T-helper 1 cell treated with Interleukin-12 subunit alpha and Interleukin-12 subunit beta and Interleukin-4 antibody, amounts not matched to agents 30 ng/mL and 1 ng/mL, for 36 hours (primary cell): ENCODE measurements at regions not wholly inside any gene's neighbourhood (a gene's known extent, or its start where the extent isn't known, plus 50 kb on each side); places are given as distances from the start of the nearest gene placed in this dataset.

ENCODE experiments used
- intact Hi-C: fragments of 100-400 bp; cut with micrococcal nuclease; formaldehyde crosslinking; loops from one replicate; pipeline ENCODE4 v1.15.1; 2024

DNA sequence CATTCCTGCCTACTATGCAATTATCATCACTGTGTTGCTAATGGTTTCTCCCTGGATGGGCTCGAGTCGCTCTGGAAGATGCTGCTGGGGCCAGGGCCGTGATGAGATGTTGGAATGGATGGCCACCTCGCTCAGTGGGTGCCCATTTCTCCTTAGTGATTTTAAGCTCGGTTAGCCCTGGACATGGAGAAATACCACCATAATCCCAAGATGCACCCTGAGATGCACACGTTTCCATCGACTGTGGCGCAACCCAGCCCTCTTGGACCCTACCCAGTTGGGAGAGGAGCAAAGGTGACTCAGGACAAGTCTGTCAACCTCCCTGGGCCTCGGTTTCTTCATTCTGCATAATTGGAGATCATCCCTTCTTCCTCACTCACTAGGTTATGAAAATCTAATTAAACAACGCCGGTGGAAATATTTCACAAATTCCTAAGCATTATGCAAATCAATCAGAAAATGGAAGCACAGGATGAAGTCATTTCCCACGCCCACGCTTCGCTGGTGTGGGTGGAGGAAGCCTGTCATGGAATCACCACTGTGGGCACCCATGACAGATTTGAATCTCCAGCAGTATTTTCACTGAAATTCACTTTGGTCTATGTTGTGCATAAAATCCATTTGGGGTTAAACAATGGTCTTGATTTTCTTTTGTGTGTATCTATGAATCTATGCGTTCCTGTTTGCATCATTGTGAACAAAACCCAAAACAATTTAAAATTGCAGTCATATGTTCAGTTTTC, 195.2 kb downstream of the AXIN2 start:
- intact Hi-C loops: no loop called here

DNA sequence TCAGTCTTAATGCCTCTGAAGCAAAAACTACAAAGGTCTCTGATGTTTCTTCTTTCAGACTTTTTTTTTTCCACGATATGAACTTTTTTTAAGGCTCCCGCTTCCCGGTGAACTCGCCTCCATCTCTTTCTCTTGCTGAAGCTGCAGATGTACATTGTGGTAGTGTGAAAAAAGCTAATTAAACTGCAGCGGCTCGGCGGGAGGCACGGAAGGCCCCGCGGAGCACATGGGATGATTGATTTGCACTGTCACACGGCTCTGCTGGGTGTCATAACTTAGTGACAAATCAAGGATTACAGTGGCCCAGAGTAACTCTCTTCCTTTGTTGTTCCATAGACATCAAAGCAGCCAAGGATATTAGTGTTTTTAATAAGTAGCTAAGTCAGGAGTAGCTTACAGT, 196.3 kb downstream of the AXIN2 start:
- intact Hi-C loops: no loop called here

DNA sequence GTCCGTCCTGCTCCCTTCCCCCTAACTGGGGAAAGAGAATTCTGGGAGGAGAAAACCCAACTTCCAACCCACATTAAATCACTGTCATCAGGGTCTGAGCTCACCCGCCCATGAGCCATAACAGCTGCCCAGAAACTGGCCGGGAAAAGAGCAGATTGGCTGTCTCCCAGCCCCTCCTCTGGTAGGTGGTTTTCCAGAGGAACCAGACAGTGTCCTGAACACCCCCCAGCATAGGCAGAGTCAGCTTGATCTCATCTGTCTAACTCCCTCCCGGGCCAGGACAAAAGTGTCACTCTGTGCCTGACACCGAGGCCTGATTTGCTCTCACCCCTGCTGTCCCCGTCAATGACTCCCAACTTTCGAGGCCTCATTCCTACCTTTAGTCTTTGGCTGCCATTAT, 197.0 kb downstream of the AXIN2 start:
- intact Hi-C loops: no loop called here

DNA sequence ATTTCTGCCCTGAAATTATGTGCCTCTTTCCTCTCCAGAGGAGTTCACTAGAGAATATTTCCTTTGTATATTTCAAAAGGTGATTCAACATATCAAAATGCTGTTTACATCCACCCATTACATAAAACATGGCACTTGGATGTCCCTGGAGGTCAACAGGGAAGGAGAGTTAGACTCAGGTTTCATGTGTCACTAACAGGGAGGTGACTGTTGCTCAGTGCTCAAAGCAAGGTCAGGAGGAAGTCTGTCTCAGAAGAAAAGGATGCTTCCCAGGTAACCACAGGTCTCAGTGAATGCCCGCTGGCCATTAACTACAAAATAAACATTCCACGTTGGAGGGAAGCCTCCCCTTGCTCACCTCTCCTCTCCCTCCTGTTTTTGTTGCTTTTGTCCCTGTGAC, 198.6 kb downstream of the AXIN2 start:
- intact Hi-C loops: no loop called here

DNA sequence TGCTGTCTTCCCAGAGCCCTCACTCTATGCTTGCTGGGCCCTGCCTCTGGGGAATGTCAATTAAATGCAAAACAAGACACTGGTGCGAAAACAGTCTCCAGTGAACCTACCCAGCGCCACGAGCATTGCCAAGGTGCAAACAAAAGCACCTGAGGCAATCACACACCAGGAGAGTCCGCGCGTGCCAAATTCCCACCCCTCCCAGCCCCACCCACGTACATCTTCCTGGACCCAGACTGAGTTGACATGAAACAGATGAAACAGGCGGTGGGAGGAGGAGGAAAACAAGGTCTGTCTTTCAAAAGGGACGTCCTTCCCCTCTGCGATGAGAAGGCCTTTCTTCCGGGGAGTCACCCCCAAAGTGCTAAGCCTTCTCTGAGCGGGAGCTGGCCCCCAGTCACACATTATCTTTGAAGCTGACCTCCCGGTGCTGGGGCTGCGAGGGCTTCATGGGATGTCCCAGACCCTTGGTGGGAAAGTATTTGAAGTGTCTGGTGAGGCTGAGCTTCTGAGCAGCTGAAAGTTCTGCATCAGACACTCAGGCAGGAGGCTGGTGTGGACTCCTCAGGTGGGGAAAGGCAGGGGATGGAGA, 200.4 kb downstream of the AXIN2 start:
- intact Hi-C loops: no loop called here

DNA sequence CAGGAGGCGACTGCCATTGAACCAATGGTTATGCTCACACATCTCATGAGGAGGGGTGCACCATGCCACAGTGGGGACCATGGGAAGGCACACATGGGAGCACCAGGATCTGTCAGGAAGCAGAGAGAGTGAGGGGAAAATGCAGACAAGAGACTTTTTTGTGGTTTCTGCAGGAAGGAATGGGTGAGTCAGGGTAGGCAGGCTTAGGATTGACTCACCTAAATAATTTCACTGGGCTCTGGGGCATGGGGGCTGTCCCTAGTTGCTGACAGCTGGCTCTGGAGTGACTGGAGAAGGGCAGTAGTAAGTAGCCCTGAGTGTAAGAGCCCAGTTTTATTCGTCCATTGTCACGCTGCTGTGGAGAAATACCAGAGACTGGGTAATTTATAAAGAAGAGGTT, 202.4 kb downstream of the AXIN2 start:
- intact Hi-C loops: no loop called here

DNA sequence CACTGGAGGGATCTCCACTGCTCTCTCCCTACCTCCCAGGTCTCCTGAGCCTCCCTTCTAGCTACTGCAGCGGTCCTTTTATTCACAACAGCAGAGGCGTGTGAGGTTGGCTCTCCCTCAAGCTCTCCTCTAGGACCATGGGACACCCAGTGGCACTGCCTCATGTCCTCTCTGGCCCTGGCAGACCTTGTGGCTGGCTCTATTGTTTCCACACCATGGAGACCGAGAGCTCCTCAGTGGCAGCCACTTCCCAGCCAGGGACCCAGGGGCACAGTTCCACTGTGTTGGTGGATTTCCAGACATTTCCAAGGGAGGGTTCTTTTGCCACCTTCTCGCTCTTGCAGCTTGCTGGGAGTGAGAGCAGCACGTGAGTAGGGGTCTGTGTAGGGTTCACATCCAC, 204.9 kb downstream of the AXIN2 start:
- intact Hi-C loops: no loop called here

DNA sequence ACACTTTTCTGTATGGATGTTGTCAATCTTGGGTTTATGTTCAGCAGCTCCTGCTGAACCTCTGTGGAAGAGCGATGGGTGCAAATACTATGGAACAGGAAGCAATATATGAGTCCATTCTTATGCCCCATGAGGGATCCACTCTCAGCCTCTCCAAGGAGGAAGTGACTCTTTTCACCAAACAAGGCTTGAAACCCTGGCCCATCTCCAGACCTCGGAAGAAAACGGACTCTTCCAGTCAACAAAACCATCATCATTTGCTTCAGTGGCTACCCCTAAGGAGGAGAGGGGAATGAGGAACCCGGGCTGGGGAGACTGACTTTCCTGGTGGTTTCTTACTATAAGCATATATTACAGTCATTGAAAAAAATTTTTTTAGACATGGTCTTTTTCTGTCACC, 206.2 kb downstream of the AXIN2 start:
- intact Hi-C loops: no loop called here

DNA sequence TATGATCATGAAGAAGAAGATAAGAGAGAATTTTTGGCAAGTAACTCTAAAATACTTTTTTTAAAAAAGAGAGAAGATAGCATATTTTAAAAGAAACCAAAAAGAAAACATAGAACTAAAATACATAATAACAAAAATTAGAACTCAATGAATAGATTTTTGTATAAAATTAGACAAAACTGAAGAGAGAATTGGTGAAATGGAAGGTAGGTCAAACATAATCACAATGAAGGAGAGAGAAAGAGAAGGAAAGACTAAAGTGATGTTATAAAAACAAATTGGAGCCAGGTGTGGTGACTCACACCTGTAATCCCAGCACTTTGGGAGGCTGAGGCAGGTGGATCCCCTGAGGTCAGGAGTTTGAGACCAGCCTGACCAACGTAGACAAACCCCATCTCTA, 211.5 kb downstream of the AXIN2 start:
- intact Hi-C loops: no loop called here

DNA sequence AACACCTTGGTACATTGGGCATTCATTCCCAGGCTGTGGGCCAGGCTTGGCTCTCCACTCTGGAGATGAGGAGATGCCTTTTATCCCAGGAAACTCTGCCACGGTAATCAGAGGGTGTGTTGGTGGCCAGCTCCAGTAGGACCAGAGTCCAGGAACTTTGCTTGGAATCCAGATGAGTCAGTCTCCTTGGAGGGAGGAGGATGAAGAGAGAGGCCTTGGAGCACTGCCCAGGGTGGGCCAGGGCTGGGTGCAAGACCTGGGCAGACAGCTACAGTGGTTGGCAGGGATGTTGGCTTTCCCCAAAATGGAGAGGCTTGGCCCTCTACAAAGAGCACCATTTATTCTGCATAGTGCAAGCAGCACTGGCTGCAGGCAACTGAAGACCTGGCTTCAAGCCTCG, 209.0 kb downstream of the RGS9 start:
- intact Hi-C loops: no loop called here

DNA sequence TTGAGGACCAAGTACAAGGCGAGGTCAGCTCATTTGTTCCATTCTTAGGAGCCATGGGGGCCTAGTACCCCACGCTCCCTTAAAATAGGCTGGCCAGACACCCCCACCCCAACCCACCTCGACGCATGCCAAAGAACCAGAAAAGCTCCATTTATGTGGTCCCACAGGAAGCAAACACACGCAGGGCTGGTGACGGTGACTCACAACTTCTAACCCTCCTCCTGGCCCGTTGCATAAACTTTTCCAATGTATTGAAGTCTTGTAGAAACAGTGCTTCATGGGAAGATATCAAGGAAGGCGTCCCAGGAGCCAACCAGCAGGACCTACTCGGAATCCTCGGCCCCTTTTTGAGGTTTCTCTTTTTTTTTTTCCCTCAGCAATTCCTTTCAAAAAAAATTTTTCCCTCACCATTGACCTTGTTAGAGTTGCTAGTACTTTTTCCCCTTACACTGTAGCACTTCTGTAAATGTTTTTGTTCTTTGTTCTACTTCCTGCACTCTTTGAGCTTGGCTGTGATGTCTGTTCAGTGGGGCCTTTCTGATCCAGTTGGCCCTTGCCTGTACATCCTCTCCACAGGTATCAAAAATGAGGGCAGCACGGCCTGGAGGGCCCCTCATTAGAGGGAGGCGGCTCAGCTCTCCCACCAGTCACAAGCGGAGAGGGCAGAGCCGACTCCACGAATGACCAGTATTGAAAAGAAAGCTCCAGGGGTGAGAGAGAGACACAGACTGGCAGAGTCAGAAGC, 208.3 kb downstream of the RGS9 start:
- intact Hi-C loops: no loop called here

DNA sequence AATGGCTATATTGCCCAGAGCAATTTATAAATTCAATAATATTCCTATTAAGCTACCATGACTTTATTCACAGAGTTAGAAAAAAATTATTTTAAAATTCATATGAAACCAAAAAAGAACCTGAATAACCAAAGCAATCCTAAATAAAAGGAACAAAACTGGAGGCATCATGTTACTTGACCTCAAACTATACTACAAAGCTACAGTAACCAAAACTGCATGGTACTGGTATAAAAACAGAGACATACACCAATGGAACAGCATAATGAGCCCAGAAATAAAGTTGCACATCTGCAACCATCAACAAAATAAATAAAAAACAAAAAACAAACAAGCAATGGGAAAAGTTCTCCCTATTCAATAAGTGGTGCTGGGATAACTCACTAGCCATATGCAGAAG, 203.2 kb downstream of the RGS9 start:
- intact Hi-C loops: no loop called here

DNA sequence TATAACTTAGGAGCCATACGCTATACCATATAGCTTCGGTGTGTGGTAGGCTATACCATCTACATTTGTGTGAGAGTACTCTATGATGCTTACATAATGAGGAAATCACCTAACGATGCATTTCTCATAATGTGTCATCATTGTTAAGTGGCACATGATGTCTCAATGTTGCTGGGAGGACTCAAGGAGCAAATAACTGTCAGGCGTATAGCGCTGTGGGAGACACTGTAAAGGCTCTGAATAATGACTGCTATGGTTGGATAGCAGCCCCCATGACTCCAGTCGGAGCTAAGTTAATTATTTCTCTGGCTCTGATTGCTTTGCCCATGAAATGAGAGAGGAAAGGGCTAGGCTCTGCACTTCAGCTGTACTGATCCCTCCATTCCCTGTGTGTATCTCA, 197.2 kb downstream of the RGS9 start:
- intact Hi-C loops: no loop called here

DNA sequence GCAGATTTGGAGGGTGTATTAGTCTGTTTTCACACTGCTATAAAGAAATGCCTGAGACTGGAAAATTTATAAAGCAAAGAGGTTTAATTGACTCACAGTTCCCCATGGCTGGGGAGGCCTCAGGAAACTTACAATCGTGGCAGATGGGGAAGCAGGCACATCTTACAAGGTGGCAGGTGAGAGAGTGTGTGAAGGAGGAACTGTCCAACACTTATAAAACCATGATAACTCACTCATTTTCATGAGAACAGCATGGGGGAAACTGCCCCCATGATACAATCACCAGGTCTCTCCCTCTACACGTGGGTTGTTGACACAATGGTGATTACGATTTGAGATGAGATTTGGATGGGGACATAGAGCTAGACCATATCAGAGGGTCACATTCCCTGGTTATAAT, 195.6 kb downstream of the RGS9 start:
- intact Hi-C loops: no loop called here

DNA sequence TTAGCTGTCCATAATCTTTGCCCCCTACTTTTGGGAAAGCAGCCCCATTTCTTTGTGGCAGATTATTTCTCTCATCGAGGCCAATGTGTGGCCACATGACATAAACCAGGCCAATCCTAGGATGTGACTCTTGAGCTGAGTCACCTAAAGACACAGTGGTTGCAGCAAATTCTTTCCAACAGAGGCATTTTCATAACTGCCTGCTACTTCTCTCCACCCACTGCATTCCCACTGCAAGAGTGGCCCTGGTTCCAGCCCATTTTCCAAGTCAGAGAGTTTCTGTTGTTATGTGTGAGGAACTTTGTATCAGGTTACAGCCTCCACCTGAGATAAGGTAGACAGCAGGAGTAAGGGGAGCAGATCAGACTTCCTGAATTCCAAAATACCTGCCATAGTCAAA, 195.2 kb downstream of the RGS9 start:
- intact Hi-C loops: no loop called here

DNA sequence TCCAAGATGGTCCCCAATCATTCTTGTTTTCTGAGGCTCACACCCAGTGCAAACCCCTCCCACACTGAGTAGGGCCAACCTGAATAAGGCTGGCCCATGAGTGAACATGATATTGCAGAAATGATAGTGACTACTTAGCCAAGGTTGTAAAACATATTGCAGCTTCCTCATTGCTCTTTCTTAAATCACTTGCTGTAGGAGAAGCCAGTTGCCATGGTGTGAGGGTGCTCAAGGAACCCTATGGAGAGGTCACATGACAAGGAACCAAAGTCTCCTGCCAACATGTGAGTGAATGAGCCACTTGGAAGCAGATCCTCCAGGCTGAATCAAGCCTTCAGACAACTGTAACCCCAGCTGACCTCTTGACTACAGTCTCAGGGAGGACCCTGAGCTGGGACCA, 191.4 kb downstream of the RGS9 start:
- intact Hi-C loops: no loop called here

DNA sequence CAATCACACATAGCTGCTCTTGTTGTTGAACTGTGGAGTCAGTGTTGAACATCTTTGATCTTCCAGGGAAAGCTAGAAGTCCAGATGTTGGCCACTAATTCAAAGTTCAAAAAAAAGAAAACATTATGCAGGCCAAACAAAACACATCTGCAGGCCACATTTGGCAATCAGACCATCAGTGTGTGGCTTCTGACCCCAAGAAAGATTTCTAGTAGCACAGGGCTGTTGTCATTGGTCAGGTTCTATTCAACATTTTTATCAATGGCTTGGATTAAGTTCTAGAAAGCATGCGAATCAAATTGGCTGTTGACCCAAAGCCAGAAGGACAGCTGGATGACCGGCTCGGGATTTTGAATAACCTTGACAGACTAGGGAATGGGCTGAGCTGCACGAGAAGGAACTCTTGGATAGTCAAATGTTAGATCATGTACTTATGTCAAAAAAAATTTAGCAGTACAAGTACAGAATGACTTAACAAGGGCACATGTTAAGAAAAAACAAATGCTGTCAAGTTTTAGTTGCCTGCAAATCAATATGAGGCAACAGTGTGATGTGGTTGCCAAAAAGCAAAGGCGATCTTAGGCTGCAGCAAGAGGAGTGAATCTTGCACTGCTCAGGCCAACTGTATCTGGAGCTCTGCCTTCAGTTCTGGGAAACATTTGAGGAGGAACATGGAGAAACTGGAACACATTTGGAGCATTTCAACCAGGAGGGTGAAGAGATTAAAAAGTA, 187.6 kb downstream of the RGS9 start:
- intact Hi-C loops: no loop called here

DNA sequence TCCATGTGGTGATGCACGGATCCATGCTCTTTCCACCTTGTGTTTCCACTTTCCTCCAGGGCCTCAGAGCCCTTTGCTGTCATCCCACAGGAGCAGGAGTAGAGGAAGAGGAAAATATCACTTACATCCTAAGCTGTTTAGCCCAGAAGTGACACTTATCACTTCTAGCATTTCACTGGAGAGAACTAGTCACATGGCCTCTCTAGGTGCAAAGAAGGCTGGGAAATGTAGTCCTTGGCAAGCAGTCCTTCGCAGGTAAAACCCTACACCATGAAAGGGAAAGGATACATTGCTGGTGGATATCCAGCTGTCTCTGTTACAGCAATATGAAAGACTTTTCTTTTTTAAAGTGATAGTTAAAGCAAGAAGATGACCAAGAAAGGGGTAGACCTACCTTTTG, 185.9 kb downstream of the RGS9 start:
- intact Hi-C loops: no loop called here

DNA sequence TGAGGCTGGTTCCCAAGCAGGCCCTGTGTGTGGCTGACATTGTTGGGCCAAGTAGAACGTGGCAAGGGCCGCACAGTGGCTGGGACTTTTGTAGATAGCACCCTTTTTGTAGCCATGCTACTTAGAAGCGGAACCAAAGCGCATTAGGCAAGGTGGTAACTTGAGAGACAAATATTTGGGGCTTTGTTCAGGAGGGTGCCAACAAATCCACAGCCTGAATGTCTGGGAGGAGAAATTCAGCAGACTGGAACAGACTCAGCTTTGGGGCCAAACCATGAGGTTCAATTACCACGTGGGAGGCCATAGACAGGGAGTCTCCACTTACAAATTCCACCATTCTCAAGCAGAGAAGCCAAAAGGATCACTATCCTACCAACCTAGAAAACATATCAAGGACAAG, 183.7 kb downstream of the RGS9 start:
- intact Hi-C loops: no loop called here

DNA sequence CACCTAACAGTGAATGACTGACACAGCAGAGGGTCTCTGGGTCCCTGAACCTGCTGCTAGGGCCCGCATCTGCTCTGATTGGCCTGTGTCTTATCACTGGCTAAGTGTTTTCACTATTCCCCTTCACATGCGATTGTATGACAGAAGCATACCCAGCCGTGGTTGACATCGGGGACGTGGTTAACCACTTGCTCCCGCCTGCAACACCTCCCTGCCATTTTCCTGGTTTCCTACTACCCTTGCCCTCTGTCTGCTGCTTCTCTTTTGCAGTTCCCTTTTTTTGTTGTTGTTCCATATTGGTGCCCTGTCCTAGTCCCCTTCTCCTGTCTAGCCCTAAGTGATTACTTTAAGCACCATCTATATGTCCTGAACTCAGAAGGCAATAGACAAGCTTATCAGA, 177.0 kb downstream of the RGS9 start:
- intact Hi-C loops: no loop called here

DNA sequence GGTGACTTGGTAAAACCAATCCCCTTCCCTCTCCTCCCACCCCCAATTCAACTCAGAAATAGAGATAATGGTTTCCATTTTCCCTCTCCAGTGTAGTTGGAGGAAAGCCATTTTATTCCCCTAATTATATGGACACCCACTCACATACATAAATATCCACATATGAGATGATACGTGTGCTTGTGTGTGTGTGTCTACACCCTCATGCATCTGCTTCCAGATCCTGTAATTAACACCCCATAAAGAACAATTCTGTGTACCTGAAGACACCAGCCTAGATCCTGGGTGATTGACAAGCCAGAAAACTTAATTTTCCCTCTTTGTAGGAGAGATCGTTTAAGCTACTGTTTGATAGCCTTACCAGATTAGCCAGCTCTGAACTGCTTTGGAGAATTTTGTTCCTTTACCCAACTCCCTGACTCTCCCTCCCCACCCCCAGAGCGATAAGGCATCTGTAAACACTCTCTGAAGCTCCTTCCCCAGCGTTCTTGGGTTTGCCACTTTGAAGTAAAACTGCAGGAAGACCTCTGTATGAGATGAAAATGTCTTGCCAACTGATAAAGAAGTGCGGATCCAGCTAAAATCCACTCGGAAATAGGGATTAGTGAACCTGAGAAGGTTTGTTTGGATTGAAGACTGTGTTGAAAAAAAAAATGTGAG, 175.7 kb downstream of the RGS9 start:
- intact Hi-C loops: no loop called here

DNA sequence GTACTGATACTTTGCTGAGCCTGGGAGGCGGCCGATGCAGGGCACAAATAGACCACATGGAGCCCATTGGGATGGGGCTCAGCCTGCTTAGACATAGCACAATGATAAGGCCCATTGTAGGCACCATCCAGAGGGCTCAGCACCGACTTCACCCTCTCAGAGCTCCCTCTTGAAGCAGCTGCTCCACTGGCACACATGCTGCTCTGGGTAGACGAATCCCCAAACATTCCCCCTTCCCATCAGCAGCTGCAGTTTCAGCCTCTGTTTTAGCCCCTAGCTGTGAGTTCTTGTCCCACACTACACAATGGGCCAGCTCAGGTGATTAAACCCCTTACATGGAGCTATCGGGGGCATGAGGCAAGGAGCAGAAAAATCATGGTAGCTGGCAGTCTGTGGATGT, 174.1 kb downstream of the RGS9 start:
- intact Hi-C loops: no loop called here
